MCF 10A (cell line): ENCODE measurements at regions not wholly inside any gene's neighbourhood (a gene's known extent, or its start where the extent isn't known, plus 50 kb on each side); places are given as distances from the start of the nearest gene placed in this dataset.

Experiments
- BruUV-seq: library from RNA; stranded (reverse); fragments of 400-500 nt; replicated peaks from 2 replicates; lab custom pipeline; 2021; lab: Mats Ljungman, UMichigan
- CTCF ChIA-PET: fragments of 300-600 bp; sonication (Branson Sonifier 250); formaldehyde crosslinking; extraction: SDS; loops from one replicate; lab custom pipeline; 2021; ENCODE audit warnings: antibody characterized with exemption, inconsistent platforms; lab: Yijun Ruan, JAX
- POLR2A ChIA-PET: fragments of 300-600, 350-650 bp; sonication (Branson Sonifier 250); formaldehyde crosslinking; extraction: SDS; loops from one replicate; lab custom pipeline; 2020; ENCODE audit warnings: antibody characterized with exemption, inconsistent platforms; lab: Yijun Ruan, JAX
- DNase-seq: peaks from one replicate; pipeline ENCODE4 v3.0.0-alpha.2; 2018; ENCODE audit not compliant: unreplicated experiment
- H3K27ac Mint-ChIP-seq: one replicate; pipeline ENCODE4 v1.8.0; 2022; ENCODE audit warnings: mild to moderate bottlenecking, low read depth, mixed read lengths; ENCODE audit not compliant: unreplicated experiment
- H3K27me3 Mint-ChIP-seq: one replicate; pipeline ENCODE4 v1.8.0; 2022; ENCODE audit warnings: mixed read lengths; ENCODE audit not compliant: insufficient read depth, unreplicated experiment
- H3K36me3 Mint-ChIP-seq: one replicate; pipeline ENCODE4 v1.8.0; 2022; ENCODE audit warnings: mild to moderate bottlenecking, moderate library complexity, mixed read lengths; ENCODE audit not compliant: insufficient read depth, unreplicated experiment
- H3K4me1 Mint-ChIP-seq: one replicate; pipeline ENCODE4 v1.8.0; 2022; ENCODE audit warnings: mixed read lengths; ENCODE audit not compliant: insufficient read depth, unreplicated experiment
- H3K4me3 Mint-ChIP-seq: one replicate; pipeline ENCODE4 v1.8.0; 2022; ENCODE audit warnings: mild to moderate bottlenecking, moderate library complexity, mixed read lengths; ENCODE audit not compliant: unreplicated experiment
- H3K9me3 Mint-ChIP-seq: one replicate; pipeline ENCODE4 v1.8.0; 2022; ENCODE audit warnings: mixed read lengths; ENCODE audit not compliant: unreplicated experiment
- CTCF ChIP-seq: fragments of 200-600 bp; IDR thresholded peaks from one replicate; pipeline ENCODE4 v1.8.0; 2022; ENCODE audit warnings: antibody characterized with exemption, mild to moderate bottlenecking; ENCODE audit not compliant: unreplicated experiment
- intact Hi-C: fragments of 100-400 bp; cut with micrococcal nuclease; formaldehyde crosslinking; loops from 2 replicates; pipeline ENCODE4 v1.14.1; 2022

- BruUV-seq, result no TSS peak
- CTCF ChIA-PET, result no interaction called here
- Mint-ChIP-seq H3K4me3 (no peak overlapping the region), H3K4me1 (no peaks in the 10 kb centered on the region), H3K27ac (no peak overlapping the region), H3K27me3 (peaks cover 72% of the 10 kb centered on the region), H3K9me3 (no peaks in the 10 kb centered on the region), H3K36me3 (no peaks in the 10 kb centered on the region)
- intact Hi-C loops, result no loop called here
- POLR2A ChIA-PET, result no interaction called here
- no peak for TF ChIP-seq CTCF
- no peak for DNase-seq
Measured at GRCh38 chr4:173590697-173591096, 60.7 kb upstream of the HAND2 start.

GRCh38 chr4:173585876-173586572 is 56.0 kb upstream of the HAND2 start:
- TF ChIP-seq CTCF, result no peak
- CTCF ChIA-PET, result no interaction called here
- Mint-ChIP-seq H3K36me3 (no peaks in the 10 kb centered on the region), H3K4me1 (no peaks in the 10 kb centered on the region), H3K27ac (no peak overlapping the region), H3K9me3 (no peaks in the 10 kb centered on the region), H3K27me3 (peaks cover 62% of the 10 kb centered on the region), H3K4me3 (no peak overlapping the region)
- intact Hi-C loops, result no loop called here
- no TSS peak for BruUV-seq
- POLR2A ChIA-PET, result no interaction called here
- DNase-seq, result no peak

- intact Hi-C loops, result no loop called here
- ChIA-PET CTCF (no interaction called here), POLR2A (no interaction called here)
- no peaks in the 10 kb centered on the region for H3K4me1 Mint-ChIP-seq
- H3K4me3 Mint-ChIP-seq, result no peak overlapping the region
- no peak overlapping the region for H3K27ac Mint-ChIP-seq
- peaks cover 55% of the 10 kb centered on the region for H3K27me3 Mint-ChIP-seq
- H3K9me3 Mint-ChIP-seq, result no peaks in the 10 kb centered on the region
- H3K36me3 Mint-ChIP-seq, result no peaks in the 10 kb centered on the region
- TF ChIP-seq CTCF, result no peak
- BruUV-seq, result no TSS peak
- no peak for DNase-seq
Measured at GRCh38 chr4:173584506-173584905, 54.5 kb upstream of the HAND2 start.
